ENCODE measurements at regions not wholly inside any gene's neighbourhood (a gene's known extent, or its start where the extent isn't known, plus 50 kb on each side); places are given as distances from the start of the nearest gene placed in this dataset.

DNA sequence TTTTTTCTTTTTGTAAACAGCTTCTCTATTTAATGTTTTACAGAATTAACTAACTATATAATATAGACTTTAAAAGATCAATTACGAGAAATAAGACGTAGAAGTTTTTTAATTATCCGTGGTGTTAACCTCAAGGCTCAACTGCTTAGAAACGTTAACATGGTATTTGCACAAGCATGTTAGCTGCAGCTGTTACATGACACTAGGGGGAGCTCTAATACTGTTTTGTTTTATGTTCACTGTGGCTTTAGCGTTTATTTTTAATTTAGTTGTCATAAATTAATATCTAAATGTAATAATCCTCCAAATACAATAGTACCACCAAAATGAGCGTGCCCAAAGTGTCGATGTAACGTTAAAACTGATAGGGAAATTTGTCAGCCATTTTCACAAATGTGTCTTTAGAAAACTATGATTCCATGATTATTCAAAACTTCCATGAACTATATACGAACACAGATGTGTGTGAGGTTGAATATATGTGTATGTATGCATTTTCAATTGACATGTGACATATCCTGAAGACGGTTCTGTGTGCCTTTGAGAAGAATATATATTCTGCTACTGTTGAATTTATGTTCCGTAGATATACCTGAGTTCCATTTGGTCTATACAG is 828.8 kb upstream of the MBL2 start:
- Histone ChIP-seq H3K36me3 (no peaks in the 10 kb centered on the region), H3K27ac (no peak overlapping the region), H3K4me3 (no peak overlapping the region), H3K9me3 (ENCODE audit: low read depth) (no peaks in the 10 kb centered on the region), H3K27me3 (no peaks in the 10 kb centered on the region), H3K4me1 (ENCODE audit: low read depth) (peaks cover 4% of the 10 kb centered on the region)
- TF ChIP-seq, protein P1, sequence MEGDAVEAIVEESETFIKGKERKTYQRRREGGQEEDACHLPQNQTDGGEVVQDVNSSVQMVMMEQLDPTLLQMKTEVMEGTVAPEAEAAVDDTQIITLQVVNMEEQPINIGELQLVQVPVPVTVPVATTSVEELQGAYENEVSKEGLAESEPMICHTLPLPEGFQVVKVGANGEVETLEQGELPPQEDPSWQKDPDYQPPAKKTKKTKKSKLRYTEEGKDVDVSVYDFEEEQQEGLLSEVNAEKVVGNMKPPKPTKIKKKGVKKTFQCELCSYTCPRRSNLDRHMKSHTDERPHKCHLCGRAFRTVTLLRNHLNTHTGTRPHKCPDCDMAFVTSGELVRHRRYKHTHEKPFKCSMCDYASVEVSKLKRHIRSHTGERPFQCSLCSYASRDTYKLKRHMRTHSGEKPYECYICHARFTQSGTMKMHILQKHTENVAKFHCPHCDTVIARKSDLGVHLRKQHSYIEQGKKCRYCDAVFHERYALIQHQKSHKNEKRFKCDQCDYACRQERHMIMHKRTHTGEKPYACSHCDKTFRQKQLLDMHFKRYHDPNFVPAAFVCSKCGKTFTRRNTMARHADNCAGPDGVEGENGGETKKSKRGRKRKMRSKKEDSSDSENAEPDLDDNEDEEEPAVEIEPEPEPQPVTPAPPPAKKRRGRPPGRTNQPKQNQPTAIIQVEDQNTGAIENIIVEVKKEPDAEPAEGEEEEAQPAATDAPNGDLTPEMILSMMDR (IDR thresholded peaks at IDR 0.05; ENCODE audit: low read depth, low read length): peak; percentile 84
- peak; percentile 54 to 68 for DNase-seq (ENCODE audit: low read depth in 1 of 2, low spot score in 1 of 2)

DNA sequence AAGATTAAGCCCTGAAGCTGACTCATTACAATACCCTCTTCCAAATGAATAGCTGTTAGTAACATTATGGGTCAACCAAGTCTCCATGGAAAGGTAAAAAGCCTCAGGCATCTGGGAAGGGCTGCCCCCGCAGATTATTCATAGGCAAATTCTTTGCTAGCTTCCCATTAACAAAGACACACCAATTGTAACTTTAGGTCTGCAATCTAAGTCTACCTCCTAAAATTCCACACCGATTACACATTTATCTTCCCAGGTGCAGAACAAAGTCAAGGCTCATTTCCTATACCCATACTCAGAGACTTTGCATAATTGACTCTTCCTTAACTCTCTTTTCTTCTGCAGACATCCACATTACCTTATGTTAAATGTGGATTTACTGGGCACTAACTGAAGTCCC is 826.3 kb upstream of the MBL2 start:
- TF ChIP-seq, protein P1 (IDR thresholded peaks at IDR 0.05; ENCODE audit: low read depth, low read length): no peak
- H3K27me3 ChIP-seq: no peaks in the 10 kb centered on the region
- peaks cover 4% of the 10 kb centered on the region for H3K4me1 ChIP-seq (ENCODE audit: low read depth)
- DNase-seq (ENCODE audit: low read depth in 1 of 2, low spot score in 1 of 2): no peak
- no peaks in the 10 kb centered on the region for H3K36me3 ChIP-seq
- no peak overlapping the region for H3K4me3 ChIP-seq
- no peaks in the 10 kb centered on the region for H3K9me3 ChIP-seq (ENCODE audit: low read depth)
- no peak overlapping the region for H3K27ac ChIP-seq

DNA sequence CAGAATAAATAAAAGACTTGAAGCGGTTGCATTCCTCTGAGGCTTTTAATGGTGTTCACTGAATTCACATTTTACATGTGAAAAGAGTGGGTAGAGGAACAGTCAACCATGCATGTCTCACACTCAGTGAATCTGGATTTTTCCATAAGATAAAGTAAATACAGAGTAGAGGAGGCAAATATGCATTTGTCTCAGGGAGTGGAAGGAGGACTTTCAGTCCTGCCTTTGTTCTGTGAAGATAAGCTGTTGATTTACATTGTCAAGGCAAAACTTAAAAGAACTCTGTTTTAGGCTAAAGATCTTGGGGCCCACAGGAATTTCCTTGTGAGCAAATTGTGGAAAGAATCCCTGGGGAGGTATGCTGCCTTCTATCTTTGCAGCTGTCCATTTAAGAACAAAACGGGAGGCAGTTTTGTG is 825.3 kb upstream of the MBL2 start:
- Histone ChIP-seq H3K9me3 (ENCODE audit: low read depth) (no peaks in the 10 kb centered on the region), H3K36me3 (no peaks in the 10 kb centered on the region), H3K4me3 (no peak overlapping the region), H3K27ac (no peak overlapping the region), H3K27me3 (no peaks in the 10 kb centered on the region), H3K4me1 (ENCODE audit: low read depth) (peaks cover 4% of the 10 kb centered on the region)
- DNase-seq (ENCODE audit: low read depth in 1 of 2, low spot score in 1 of 2): no peak
- TF ChIP-seq, protein P1 (IDR thresholded peaks at IDR 0.05; ENCODE audit: low read depth, low read length): no peak

DNA sequence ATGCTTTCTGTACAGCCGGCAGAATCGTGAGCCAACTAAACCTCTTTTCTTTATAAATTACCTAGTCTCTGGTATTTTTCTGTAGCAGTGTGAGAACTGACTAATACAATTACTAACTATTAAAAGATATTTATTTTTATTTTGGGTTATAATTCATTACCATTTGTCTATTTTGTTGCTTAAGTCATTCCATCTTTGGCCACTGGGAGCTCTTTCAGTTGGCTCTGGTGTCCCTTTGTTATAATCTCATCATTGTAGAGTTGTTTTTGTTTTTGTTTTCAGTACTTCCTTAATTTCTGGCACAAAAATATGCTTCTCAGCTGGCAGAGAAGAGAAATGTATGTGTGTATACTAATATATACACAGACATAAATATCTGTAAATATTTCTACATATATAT is 807.9 kb upstream of the MBL2 start:
- H3K36me3 ChIP-seq: no peaks in the 10 kb centered on the region
- no peaks in the 10 kb centered on the region for H3K9me3 ChIP-seq (ENCODE audit: low read depth)
- DNase-seq (ENCODE audit: low read depth in 1 of 2, low spot score in 1 of 2): no peak

DNA sequence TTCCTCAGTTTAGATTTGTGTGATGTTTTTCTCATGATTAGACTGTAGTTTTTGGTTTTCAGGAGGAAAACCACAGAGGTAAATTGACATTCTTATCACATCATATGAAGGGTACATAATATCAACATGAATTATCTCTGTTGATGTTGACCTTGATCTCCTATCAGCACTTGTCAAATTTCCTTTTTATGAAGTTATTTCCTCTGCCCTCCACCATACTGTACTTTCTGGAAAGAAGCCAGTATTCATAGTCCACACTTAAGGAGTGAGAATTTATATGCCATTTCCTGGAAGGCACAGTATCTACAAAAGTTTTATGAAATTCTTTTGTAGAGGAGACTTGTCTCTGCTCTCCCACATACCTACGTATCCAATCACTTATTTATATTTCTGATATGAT is 807.2 kb upstream of the MBL2 start:
- TF ChIP-seq, protein P1 (IDR thresholded peaks at IDR 0.05; ENCODE audit: low read depth, low read length): no peak
- H3K27me3 ChIP-seq: no peaks in the 10 kb centered on the region
- no peak for DNase-seq (ENCODE audit: low read depth in 1 of 2, low spot score in 1 of 2)
- no peak overlapping the region for H3K27ac ChIP-seq
- H3K36me3 ChIP-seq: no peaks in the 10 kb centered on the region
- no peaks in the 10 kb centered on the region for H3K9me3 ChIP-seq (ENCODE audit: low read depth)
- H3K4me3 ChIP-seq: no peak overlapping the region
- no peaks in the 10 kb centered on the region for H3K4me1 ChIP-seq (ENCODE audit: low read depth)

More for the DNA sequence above, 807.9 kb upstream of the MBL2 start:
- H3K27ac ChIP-seq: no peak overlapping the region
- no peaks in the 10 kb centered on the region for H3K27me3 ChIP-seq
- TF ChIP-seq, protein P1 (IDR thresholded peaks at IDR 0.05; ENCODE audit: low read depth, low read length): no peak
- H3K4me1 ChIP-seq (ENCODE audit: low read depth): no peaks in the 10 kb centered on the region
- no peak overlapping the region for H3K4me3 ChIP-seq
